ENCODE measurements at regions not wholly inside any gene's neighbourhood (a gene's known extent, or its start where the extent isn't known, plus 50 kb on each side); places are given as distances from the start of the nearest gene placed in this dataset.
"Not testable (repeated sequence)": the region's sequence is repeated elsewhere in the genome, so short reads cannot be mapped to it uniquely, and the experiment has no call there.

DNA sequence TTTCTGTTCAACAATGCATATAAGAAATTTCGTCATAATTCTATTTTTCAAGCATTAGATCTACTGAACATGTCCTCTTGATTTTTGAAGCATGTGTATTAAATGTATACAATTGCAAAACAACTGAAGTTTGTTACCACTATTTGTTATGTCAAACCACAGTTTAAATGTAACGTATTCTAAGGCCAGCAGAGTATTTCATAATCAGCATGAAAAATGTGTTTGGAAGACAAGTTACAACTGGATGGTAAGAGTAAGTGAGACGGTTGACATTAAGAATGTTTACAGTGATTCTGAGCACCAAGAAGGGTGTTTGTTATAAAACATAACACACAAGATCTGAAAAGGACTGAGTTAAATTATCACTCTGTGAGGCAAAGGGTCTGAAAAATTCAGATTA, 738.4 kb downstream of the PLOD2 start:
- no peaks in the 10 kb centered on the region for H3K4me1 Mint-ChIP-seq
- POLR2A ChIA-PET = no interaction called here
- ATAC-seq = no peak

DNA sequence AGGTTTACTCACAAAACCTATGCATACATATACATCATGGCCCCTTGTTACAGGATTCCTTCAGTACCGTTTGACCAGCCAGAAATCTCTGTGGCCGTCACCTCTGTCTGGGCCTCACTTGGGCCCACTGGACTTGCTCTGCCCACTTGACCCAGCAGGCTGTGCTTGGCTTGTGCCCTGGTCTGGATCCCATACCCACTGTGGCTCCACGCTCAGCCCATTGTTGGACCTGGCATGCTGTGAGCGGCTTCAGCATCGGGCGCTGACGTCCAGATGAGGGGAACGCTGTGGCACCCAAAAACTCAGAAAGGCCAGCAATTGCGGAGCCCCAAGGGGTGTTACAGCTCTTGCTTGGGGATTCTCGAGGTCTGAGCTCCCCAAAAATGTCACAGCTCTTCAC, 733.6 kb downstream of the PLOD2 start:
- peaks cover 0 to 9% (median 0%) of the 10 kb centered on the region in 9 donors for H3K9me3 Mint-ChIP-seq
- H3K36me3 Mint-ChIP-seq = no peaks in the 10 kb centered on the region

More for the DNA sequence above, 738.4 kb downstream of the PLOD2 start:
- Mint-ChIP-seq H3K4me3 (no peak overlapping the region), H3K36me3 (no peaks in the 10 kb centered on the region), H3K27me3 (no peaks in the 10 kb centered on the region), H3K9me3 (peaks cover 0 to 5% (median 0%) of the 10 kb centered on the region in 9 donors), H3K27ac (no peak overlapping the region)
- no peak for DNase-seq

DNA sequence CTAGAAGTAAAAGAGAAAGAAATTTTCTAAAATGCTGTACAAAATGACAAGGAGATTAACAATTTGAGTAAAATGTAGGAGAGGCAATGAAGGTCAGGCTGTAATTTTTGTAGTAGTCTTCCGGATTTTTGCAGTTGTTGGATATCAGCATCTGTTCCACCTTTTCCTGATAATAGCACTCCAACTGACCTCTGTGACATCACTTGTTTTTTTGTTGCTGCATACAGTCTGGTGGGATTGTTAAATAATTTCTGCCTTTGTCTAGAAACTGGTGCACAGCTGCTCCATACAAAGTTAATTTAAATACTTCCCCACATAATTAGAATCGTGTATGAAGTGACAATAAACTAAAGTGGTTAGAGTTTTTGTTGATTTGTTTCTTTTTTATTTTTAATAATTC, 731.4 kb downstream of the PLOD2 start:
- no peak overlapping the region for H3K4me3 Mint-ChIP-seq
- ATAC-seq (no peak), DNase-seq (no peak)
- no peak overlapping the region for H3K27ac Mint-ChIP-seq
- H3K4me1 Mint-ChIP-seq = no peaks in the 10 kb centered on the region
- POLR2A ChIA-PET = no interaction called here
- peaks cover 0 to 15% (median 0%) of the 10 kb centered on the region in 9 donors for H3K9me3 Mint-ChIP-seq
- H3K36me3 Mint-ChIP-seq = no peaks in the 10 kb centered on the region
- H3K27me3 Mint-ChIP-seq = no peaks in the 10 kb centered on the region

More for the DNA sequence above, 733.6 kb downstream of the PLOD2 start:
- Mint-ChIP-seq H3K4me1 (no peaks in the 10 kb centered on the region), H3K4me3 (no peak overlapping the region), H3K27ac (no peak overlapping the region), H3K27me3 (no peaks in the 10 kb centered on the region)
- DNase-seq (no peak), ATAC-seq (no peak)
- POLR2A ChIA-PET = no interaction called here

DNA sequence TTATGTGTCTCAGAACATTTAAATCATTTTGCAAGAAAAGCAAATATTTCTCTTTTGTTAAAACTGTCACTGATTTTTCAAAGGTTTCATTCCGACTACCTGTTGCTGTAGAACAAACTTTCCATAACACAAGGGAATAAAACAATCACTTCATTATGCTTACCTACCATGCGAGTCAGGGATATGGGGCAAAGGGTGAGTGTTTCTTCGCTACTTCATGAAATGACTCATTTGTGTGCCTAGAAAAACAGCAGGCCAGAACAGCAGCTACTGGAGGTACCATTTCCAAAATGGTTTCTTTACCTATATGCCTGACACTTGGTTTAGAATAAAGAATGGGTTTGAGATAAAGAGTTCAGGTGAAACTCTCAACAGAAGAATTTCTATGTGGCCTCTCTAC, 712.5 kb downstream of the PLOD2 start:
- no peaks in the 10 kb centered on the region for H3K27me3 Mint-ChIP-seq
- POLR2A ChIA-PET = no interaction called here
- no peak for DNase-seq
- H3K9me3 Mint-ChIP-seq = peaks cover 0 to 10% (median 0%) of the 10 kb centered on the region in 9 donors
- no peak overlapping the region for H3K27ac Mint-ChIP-seq
- no peaks in the 10 kb centered on the region for H3K4me1 Mint-ChIP-seq
- no peaks in the 10 kb centered on the region for H3K36me3 Mint-ChIP-seq
- no peak for ATAC-seq
- H3K4me3 Mint-ChIP-seq = no peak overlapping the region

DNA sequence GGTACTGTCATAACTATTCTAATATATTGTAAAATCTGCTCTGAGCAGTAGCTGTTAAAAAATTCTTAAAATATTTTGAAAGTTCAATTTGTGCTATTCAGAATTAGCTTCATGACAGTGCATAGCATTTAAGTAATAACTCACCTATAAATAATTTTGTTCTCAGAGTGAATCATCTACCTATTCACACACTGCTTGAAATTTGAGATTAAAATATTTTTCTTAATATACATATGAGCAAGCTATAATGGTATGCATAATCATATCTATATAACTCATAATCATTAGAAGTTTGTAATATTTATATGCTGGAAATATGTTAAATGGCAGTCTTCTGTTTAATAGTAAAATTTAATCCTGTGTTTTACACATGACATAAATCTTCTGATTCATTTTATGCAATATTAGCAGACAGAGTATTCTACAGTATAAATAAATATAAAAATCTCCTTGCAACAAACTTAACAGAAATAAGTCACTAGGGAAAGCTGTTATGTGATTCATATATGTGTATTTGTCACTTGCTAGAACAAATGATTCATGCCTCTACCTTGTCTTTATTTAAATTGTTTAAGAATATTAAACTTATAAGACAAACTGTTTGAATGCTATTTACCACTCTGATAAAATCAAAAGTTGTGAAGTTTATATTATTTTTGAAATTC, 710.8 kb downstream of the PLOD2 start:
- ATAC-seq = no peak
- Mint-ChIP-seq H3K4me3 (no peak overlapping the region), H3K4me1 (no peaks in the 10 kb centered on the region), H3K27ac (no peak overlapping the region), H3K9me3 (peaks cover 0 to 10% (median 0%) of the 10 kb centered on the region in 9 donors), H3K27me3 (no peaks in the 10 kb centered on the region), H3K36me3 (no peaks in the 10 kb centered on the region)
- DNase-seq = no peak
- POLR2A ChIA-PET = no interaction called here

DNA sequence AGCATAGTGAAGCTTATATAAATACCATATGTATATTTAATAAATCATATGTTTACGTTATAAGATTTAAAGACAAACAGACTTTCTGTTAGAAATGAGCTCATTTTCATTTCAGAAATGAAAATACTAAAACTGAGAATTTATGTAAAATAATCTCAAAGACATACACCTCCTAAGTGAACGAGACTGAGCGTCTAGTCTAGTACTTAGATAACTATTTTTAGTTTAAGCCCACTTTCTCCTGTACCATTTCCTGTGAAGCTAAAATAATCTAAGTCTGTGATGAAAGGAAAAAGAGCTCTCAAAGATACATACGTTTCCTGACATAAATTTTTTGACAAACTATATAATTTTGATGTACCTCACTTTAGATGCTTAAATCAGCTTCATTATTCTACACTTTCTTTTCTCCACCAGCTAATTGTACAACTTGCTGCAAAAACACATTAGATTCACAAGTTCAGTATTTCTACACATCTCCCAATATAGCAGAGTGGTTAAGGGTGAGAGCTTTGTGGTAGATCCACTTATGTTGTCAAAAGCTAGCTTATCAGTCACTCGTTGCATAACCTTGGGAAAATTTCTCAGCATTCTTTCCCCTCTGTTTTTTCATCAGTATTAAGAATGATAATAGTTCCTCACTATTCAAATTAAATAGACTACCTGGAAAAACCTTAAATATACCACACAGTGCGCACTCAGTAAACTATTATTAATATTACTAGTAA, 703.0 kb downstream of the PLOD2 start:
- Mint-ChIP-seq H3K27me3 (no peaks in the 10 kb centered on the region), H3K4me1 (no peaks in the 10 kb centered on the region), H3K36me3 (no peaks in the 10 kb centered on the region), H3K9me3 (peaks cover 0 to 6% (median 0%) of the 10 kb centered on the region in 9 donors), H3K27ac (no peak overlapping the region), H3K4me3 (no peak overlapping the region)
- no peak for DNase-seq
- ATAC-seq = no peak
- POLR2A ChIA-PET = no interaction called here

DNA sequence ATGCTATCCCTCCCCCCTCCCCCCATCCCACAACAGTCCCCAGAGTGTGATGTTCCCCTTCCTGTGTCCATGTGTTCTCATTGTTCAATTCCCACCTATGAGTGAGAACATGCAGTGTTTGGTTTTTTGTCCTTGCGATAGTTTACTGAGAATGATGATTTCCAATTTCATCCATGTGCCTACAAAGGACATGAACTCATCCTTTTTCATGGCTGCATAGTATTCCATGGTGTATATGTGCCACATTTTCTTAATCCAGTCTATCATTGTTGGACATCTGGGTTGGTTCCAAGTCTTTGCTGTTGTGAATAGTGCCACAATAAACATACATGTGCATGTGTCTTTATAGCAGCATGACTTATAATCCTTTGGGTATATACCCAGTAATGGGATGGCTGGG, 701.3 kb downstream of the PLOD2 start:
- H3K27ac Mint-ChIP-seq, POLR2A ChIA-PET, ATAC-seq, H3K27me3 Mint-ChIP-seq, DNase-seq, H3K4me1 Mint-ChIP-seq, H3K9me3 Mint-ChIP-seq, H3K36me3 Mint-ChIP-seq, H3K4me3 Mint-ChIP-seq: not testable (repeated sequence)

DNA sequence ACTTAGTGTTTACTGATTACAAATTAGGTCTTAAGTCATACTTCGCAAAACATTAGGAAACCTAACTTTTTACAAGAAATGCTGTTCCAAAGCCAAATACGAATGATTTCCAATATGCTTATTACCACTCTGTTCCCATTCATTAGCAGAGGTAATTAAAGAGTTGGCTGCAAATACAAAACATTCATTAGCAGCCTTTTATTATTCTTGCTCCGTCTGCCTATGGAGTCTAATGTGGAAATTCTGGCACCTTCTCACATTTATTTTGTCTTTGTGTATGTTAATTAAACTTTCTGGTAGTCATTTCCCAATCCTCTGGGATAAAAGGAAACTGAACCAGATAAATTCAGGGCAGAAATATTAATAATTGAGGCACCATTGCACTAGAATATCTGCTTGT, 689.0 kb downstream of the PLOD2 start:
- POLR2A ChIA-PET = no interaction called here
- no peak for ATAC-seq

DNA sequence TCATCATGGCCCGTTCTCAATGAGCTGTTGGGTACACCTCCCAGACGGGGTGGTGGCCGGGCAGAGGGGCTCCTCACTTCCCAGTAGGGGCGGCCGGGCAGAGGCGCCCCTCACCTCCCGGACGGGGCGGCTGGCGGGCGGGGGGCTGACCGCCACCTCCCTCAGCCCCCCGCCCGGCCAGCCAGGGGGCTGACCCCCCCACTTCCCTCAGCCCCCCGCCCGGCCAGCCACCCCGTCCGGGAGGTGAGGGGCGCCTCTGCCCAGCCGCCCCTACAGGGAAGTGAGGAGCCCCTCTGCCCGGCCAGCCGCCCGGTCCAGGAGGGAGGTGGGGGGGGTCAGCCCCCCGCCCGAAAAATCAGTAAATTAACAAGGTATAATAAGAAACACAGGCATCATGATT, 678.2 kb downstream of the PLOD2 start:
- POLR2A ChIA-PET, H3K4me1 Mint-ChIP-seq, H3K4me3 Mint-ChIP-seq, H3K27me3 Mint-ChIP-seq, H3K27ac Mint-ChIP-seq, ATAC-seq, H3K36me3 Mint-ChIP-seq, DNase-seq: not testable (repeated sequence)
- H3K9me3 Mint-ChIP-seq = peaks cover 0 to 25% (median 10%) of the 10 kb centered on the region in 9 donors

More for the DNA sequence above, 689.0 kb downstream of the PLOD2 start:
- Mint-ChIP-seq H3K9me3 (peaks cover 0 to 14% (median 2%) of the 10 kb centered on the region in 9 donors), H3K4me1 (no peaks in the 10 kb centered on the region), H3K36me3 (no peaks in the 10 kb centered on the region), H3K27ac (no peak overlapping the region), H3K27me3 (no peaks in the 10 kb centered on the region), H3K4me3 (no peak overlapping the region)
- DNase-seq = no peak

DNA sequence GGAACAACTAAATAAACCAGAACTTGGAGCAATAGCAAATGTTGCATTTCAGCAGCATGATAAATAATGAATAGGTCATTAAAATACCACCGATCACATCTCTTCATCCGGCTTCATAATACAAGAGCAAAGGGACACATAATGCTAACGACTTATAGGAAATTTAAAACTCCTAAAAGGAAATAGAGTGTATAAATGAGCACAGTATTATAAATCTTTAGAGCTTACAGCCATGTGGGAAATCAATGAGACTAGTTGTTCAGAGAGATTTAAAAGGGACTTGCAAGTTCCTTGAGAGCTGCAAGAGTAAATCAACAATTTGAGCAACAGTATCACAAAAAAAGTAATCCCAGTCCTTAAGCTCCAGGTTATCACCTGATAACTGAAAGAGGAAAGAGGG, 677.0 kb downstream of the PLOD2 start:
- Mint-ChIP-seq H3K9me3 (peaks cover 0 to 13% (median 4%) of the 10 kb centered on the region in 9 donors), H3K27ac (no peak overlapping the region)
- POLR2A ChIA-PET = no interaction called here

DNA sequence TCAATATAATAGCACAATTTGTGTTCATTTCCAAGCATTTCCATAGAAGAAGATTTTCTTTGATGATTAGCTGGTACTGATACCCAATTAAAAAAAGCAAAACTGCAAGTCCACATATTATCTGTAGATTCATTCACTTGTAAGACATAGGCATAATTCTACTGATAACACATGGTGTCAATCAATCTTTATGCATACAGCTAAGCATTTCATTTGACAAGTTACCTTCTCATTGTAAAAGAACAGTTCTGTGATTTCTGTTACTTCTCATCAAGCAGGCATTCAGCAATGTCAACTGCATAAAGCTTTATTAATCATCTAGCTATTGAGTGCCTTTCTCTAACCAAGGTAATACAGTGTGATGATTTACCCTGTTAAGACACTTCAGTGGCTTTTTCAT, 672.0 kb downstream of the PLOD2 start:
- ATAC-seq (no peak), DNase-seq (no peak)
- Mint-ChIP-seq H3K9me3 (peaks cover 0 to 14% (median 2%) of the 10 kb centered on the region in 9 donors), H3K4me1 (no peaks in the 10 kb centered on the region), H3K36me3 (no peaks in the 10 kb centered on the region), H3K27me3 (no peaks in the 10 kb centered on the region), H3K4me3 (no peak overlapping the region), H3K27ac (no peak overlapping the region)
- POLR2A ChIA-PET = no interaction called here

More for the DNA sequence above, 677.0 kb downstream of the PLOD2 start:
- Mint-ChIP-seq H3K4me3 (no peak overlapping the region), H3K4me1 (no peaks in the 10 kb centered on the region), H3K27me3 (no peaks in the 10 kb centered on the region), H3K36me3 (no peaks in the 10 kb centered on the region)
- no peak for DNase-seq
- no peak for ATAC-seq

DNA sequence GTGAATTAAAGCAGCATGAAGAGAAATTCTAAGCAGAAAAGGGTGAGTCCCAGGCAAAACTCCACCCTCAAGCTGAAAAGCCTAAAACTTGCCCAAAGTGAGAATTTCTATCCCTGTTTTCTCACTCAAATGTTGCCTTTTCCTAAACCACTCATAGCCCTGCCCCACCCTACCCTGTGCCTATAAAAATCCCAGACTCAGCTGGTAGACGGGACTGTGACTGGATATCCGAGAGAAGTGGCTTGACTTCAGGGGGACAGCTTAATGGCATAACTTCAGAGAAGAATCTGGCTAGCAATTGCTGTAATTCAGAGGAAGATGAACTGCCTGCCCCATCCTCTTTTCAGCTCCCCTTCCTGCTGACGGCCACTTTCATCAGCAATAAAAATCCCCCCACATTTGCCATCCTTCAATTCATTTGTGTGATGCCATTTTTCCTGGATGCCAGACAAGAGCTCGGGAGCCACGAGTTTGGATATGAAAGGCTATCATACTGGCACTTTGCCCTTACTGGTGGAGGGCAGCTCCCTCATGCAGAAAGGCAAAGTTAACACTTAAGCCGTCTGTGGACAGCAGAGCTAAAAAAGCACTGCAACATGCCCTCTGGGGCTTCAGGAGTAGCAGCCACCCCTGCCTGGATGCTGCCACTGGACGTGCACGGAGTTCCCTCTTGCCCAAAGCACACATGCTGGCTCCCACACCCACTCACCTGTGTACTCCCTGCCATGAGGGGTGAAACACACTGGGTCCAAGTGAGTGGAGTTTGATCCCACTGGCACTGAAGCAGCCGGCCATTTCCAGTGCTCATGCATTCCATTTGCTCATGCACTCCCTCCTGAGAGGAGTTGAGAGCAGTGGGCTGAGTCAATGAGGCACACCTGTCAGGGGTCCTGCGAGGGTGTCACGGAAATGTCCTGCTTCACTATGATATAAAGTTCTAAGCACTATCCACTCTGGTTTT, 670.6 kb downstream of the PLOD2 start:
- ATAC-seq (no peak), DNase-seq (no peak)
- Mint-ChIP-seq H3K9me3 (peaks cover 0 to 14% (median 2%) of the 10 kb centered on the region in 9 donors), H3K36me3 (no peaks in the 10 kb centered on the region), H3K27me3 (no peaks in the 10 kb centered on the region), H3K4me3 (no peak overlapping the region), H3K27ac (no peak overlapping the region), H3K4me1 (no peaks in the 10 kb centered on the region)
- POLR2A ChIA-PET = no interaction called here

DNA sequence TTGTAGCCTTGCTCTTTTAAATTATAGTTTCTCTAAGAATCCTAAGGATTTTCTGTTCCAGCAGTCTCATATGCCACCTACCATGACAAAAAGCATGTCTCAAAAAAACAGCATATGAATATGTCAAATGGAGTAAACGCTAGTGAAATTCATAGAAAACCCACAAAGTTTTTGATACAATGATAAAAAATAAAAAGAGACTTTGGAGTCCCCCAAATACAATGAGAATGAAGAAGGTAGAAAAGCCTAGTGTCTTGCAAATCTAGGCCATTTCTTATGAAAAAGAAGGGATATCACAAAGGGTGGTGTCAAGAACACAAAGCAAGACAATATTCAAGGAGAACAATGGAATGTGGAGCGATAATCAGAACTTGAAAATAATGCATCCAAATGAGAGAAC, 668.5 kb downstream of the PLOD2 start:
- ATAC-seq = no peak
- POLR2A ChIA-PET = no interaction called here
- Mint-ChIP-seq H3K4me3 (no peak overlapping the region), H3K9me3 (peaks cover 0 to 14% (median 2%) of the 10 kb centered on the region in 9 donors), H3K4me1 (no peaks in the 10 kb centered on the region), H3K36me3 (no peaks in the 10 kb centered on the region), H3K27me3 (no peaks in the 10 kb centered on the region), H3K27ac (no peak overlapping the region)
- DNase-seq = no peak

Measured in naive thymus-derived CD8-positive, alpha-beta T cell (primary cell).